GM18520 (cell line): ENCODE measurements at regions not wholly inside any gene's neighbourhood (a gene's known extent, or its start where the extent isn't known, plus 50 kb on each side); places are given as distances from the start of the nearest gene placed in this dataset.
"Not testable (repeated sequence)": the region's sequence is repeated elsewhere in the genome, so short reads cannot be mapped to it uniquely, and the experiment has no call there.

Experiments
- ATAC-seq: cut with Tn5 transposase; IDR thresholded peaks from one replicate; pipeline ENCODE4 v1.9.1; 2021; ENCODE audit not compliant: unreplicated experiment

GRCh38 chr20:5660756-5661155 lies 50.0 kb upstream of the GPCPD1 start:
- ATAC-seq: not testable (repeated sequence)
